ENCODE measurements at regions not wholly inside any gene's neighbourhood (a gene's known extent, or its start where the extent isn't known, plus 50 kb on each side); places are given as distances from the start of the nearest gene placed in this dataset.

DNA sequence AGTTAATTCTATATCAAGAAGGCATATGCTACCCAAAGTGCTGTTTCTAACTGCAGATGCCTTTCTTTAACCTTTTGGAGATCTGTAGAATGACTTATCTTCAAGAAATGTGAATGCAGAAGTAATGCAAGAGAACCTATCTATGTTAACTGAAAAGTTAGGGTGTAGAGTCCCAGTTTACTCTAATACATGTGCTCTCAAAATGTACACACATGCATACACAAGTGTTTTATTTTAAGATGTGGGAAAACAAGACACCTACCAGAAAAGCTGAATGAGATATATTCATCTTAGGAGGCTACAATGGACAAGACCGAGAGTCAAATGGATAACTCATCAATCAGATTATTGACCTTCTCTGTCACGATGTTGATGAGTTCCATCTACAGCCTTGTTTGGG is 80.9 kb downstream of the CDCA7 start:
- H3K4me2 ChIP-seq: no peak overlapping the region
- peaks cover 19% of the 10 kb centered on the region for H3K4me1 ChIP-seq
- no peak for ATAC-seq
- DNase-seq (ENCODE audit: low read depth in 1 of 2, low spot score in 1 of 2): no peak
- no peak for TF ChIP-seq EHMT2 (IDR thresholded peaks at IDR 0.05; ENCODE audit: low read depth)
- no peak for TF ChIP-seq ELK1 (IDR thresholded peaks at IDR 0.05; ENCODE audit: low read depth, low read length)
- TF ChIP-seq PBX3 (IDR thresholded peaks at IDR 0.05): no peak
- TF ChIP-seq CHD2 (IDR thresholded peaks at IDR 0.05; ENCODE audit: low read length, partially characterized antibody): no peak
- TF ChIP-seq JUN (IDR thresholded peaks at IDR 0.05): no peak
- no peak for TF ChIP-seq RAD21 (conservative IDR thresholded peaks at IDR 0.05 in 1 of 2, IDR thresholded peaks at IDR 0.05 in 1 of 2)
- TF ChIP-seq GATA3 (IDR thresholded peaks at IDR 0.05; ENCODE audit: borderline replicate concordance): no peak
- no peak for TF ChIP-seq ZSCAN20 (CRISPR knock-in tag; IDR thresholded peaks at IDR 0.05)
- TF ChIP-seq TFCP2L1 (CRISPR knock-in tag; IDR thresholded peaks at IDR 0.05): no peak
- TF ChIP-seq RCOR1 (IDR thresholded peaks at IDR 0.05; ENCODE audit: low read depth, low read length): no peak
- no peak for TF ChIP-seq FOSL2 (IDR thresholded peaks at IDR 0.05)
- TF ChIP-seq FOSL2 (CRISPR knock-in tag; IDR thresholded peaks at IDR 0.05): no peak
- TF ChIP-seq MAX (IDR thresholded peaks at IDR 0.05): no peak
- TF ChIP-seq BHLHE40 (IDR thresholded peaks at IDR 0.05; ENCODE audit: low read depth, low read length): no peak
- no peak for TF ChIP-seq POLR2AphosphoS2 (conservative IDR thresholded peaks at IDR 0.05; ENCODE audit: low read length)
- TF ChIP-seq TP53 (CRISPR knock-in tag; IDR thresholded peaks at IDR 0.05): no peak
- TF ChIP-seq EP300 (IDR thresholded peaks at IDR 0.05): no peak
- H3K4me3 ChIP-seq: no peak overlapping the region
- no peaks in the 10 kb centered on the region for H3K9me3 ChIP-seq
- ChIA-PET POLR2A (no interaction called here), CTCF (no interaction called here)
- no peak for FAIRE-seq
- WGBS (ENCODE audit: missing lambda C conversion rate): 67% methylated on average over 2 of the region's 2 CpGs
- no peak overlapping the region for H3K27ac ChIP-seq

GRCh38 chr2:173436088-173436487 is 81.4 kb downstream of the CDCA7 start:
- no peak for FAIRE-seq
- POLR2A ChIA-PET: no interaction called here

More at GRCh38 chr2:173436088-173436487, 81.4 kb downstream of the CDCA7 start:
- peaks cover 19% of the 10 kb centered on the region for H3K4me1 ChIP-seq
- no peak overlapping the region for H3K4me2 ChIP-seq
- CTCF ChIA-PET: no interaction called here
- DNase-seq (ENCODE audit: low read depth in 1 of 2, low spot score in 1 of 2) (no peak), ATAC-seq (no peak)
- TF ChIP-seq CHD4 (IDR thresholded peaks at IDR 0.05; ENCODE audit: borderline replicate concordance) (no peak), KDM5A (IDR thresholded peaks at IDR 0.05) (no peak), ZFP36 (IDR thresholded peaks at IDR 0.05; ENCODE audit: borderline replicate concordance, partially characterized antibody) (no peak), KDM1A (IDR thresholded peaks at IDR 0.05; ENCODE audit: low read depth) (no peak), HEYL (CRISPR knock-in tag; IDR thresholded peaks at IDR 0.05) (no peak), MAZ (IDR thresholded peaks at IDR 0.05; ENCODE audit: borderline replicate concordance, low read depth, low read length) (no peak), MAX (IDR thresholded peaks at IDR 0.05) (no peak), ELK1 (IDR thresholded peaks at IDR 0.05; ENCODE audit: low read depth, low read length) (no peak), NR3C1 (IDR thresholded peaks at IDR 0.05) (no peak), ZSCAN20 (CRISPR knock-in tag; IDR thresholded peaks at IDR 0.05) (no peak), RCOR1 (IDR thresholded peaks at IDR 0.05; ENCODE audit: low read depth, low read length) (no peak), RFX5 (IDR thresholded peaks at IDR 0.05) (no peak), SREBF2 (IDR thresholded peaks at IDR 0.05) (no peak), HOXB5 (CRISPR knock-in tag; IDR thresholded peaks at IDR 0.05) (no peak), MAFK (IDR thresholded peaks at IDR 0.05; ENCODE audit: partially characterized antibody) (no peak), MYC (IDR thresholded peaks at IDR 0.05; ENCODE audit: borderline replicate concordance, low read length) (no peak), EHF (CRISPR knock-in tag; IDR thresholded peaks at IDR 0.05) (no peak)
- H3K4me3 ChIP-seq: no peak overlapping the region
- WGBS (ENCODE audit: missing lambda C conversion rate): 85% methylated on average over 2 of the region's 2 CpGs
- no peak overlapping the region for H3K27ac ChIP-seq
- no peaks in the 10 kb centered on the region for H3K9me3 ChIP-seq

All from A549 (cell line).